OCI-LY1 (cell line): ENCODE measurements at regions not wholly inside any gene's neighbourhood (a gene's known extent, or its start where the extent isn't known, plus 50 kb on each side); places are given as distances from the start of the nearest gene placed in this dataset.

Source experiments
- CTCF ChIP-seq: fragments of 200-600 bp; sonication (generic), shearing (Covaris generic); IDR thresholded peaks from 2 replicates; pipeline ENCODE4 v1.5.1; 2017; ENCODE audit warnings: mild to moderate bottlenecking, antibody characterized with exemption, low read length, moderate library complexity, mixed read lengths
- EZH2 ChIP-seq: fragments of 200-600 bp; sonication (generic), shearing (Covaris generic); IDR thresholded peaks from 2 replicates; pipeline ENCODE4 v1.8.0; 2017; ENCODE audit warnings: borderline replicate concordance, mixed run types, mild to moderate bottlenecking, antibody characterized with exemption, low read length, moderate library complexity, mixed read lengths

- TF ChIP-seq CTCF (no peak), EZH2 (no peak)
Observed at GRCh38 chr13:70755456-70755855, 647.2 kb upstream of the KLHL1 start.
